ENCODE measurements at regions not wholly inside any gene's neighbourhood (a gene's known extent, or its start where the extent isn't known, plus 50 kb on each side); places are given as distances from the start of the nearest gene placed in this dataset.

DNA sequence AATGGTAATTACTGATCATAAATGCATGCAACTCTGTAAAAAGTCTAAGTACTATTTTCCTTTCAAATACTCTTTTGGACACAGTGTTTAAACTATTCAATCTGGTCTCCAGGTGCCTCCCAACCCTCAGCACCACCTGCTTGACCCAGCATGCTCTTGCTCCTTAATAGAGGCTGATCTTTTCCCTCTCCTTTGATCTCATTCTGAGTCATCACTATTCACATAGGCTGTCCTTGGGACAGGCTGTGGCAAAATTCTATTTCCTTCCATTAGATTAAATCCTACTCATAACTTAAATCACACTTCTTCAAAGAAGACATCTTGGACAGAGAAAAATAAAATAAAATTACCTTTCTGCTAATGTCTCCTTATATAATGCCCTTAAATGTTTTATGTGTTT, 199.4 kb upstream of the ST8SIA4 start (continued):
- TF ChIP-seq, protein P1, sequence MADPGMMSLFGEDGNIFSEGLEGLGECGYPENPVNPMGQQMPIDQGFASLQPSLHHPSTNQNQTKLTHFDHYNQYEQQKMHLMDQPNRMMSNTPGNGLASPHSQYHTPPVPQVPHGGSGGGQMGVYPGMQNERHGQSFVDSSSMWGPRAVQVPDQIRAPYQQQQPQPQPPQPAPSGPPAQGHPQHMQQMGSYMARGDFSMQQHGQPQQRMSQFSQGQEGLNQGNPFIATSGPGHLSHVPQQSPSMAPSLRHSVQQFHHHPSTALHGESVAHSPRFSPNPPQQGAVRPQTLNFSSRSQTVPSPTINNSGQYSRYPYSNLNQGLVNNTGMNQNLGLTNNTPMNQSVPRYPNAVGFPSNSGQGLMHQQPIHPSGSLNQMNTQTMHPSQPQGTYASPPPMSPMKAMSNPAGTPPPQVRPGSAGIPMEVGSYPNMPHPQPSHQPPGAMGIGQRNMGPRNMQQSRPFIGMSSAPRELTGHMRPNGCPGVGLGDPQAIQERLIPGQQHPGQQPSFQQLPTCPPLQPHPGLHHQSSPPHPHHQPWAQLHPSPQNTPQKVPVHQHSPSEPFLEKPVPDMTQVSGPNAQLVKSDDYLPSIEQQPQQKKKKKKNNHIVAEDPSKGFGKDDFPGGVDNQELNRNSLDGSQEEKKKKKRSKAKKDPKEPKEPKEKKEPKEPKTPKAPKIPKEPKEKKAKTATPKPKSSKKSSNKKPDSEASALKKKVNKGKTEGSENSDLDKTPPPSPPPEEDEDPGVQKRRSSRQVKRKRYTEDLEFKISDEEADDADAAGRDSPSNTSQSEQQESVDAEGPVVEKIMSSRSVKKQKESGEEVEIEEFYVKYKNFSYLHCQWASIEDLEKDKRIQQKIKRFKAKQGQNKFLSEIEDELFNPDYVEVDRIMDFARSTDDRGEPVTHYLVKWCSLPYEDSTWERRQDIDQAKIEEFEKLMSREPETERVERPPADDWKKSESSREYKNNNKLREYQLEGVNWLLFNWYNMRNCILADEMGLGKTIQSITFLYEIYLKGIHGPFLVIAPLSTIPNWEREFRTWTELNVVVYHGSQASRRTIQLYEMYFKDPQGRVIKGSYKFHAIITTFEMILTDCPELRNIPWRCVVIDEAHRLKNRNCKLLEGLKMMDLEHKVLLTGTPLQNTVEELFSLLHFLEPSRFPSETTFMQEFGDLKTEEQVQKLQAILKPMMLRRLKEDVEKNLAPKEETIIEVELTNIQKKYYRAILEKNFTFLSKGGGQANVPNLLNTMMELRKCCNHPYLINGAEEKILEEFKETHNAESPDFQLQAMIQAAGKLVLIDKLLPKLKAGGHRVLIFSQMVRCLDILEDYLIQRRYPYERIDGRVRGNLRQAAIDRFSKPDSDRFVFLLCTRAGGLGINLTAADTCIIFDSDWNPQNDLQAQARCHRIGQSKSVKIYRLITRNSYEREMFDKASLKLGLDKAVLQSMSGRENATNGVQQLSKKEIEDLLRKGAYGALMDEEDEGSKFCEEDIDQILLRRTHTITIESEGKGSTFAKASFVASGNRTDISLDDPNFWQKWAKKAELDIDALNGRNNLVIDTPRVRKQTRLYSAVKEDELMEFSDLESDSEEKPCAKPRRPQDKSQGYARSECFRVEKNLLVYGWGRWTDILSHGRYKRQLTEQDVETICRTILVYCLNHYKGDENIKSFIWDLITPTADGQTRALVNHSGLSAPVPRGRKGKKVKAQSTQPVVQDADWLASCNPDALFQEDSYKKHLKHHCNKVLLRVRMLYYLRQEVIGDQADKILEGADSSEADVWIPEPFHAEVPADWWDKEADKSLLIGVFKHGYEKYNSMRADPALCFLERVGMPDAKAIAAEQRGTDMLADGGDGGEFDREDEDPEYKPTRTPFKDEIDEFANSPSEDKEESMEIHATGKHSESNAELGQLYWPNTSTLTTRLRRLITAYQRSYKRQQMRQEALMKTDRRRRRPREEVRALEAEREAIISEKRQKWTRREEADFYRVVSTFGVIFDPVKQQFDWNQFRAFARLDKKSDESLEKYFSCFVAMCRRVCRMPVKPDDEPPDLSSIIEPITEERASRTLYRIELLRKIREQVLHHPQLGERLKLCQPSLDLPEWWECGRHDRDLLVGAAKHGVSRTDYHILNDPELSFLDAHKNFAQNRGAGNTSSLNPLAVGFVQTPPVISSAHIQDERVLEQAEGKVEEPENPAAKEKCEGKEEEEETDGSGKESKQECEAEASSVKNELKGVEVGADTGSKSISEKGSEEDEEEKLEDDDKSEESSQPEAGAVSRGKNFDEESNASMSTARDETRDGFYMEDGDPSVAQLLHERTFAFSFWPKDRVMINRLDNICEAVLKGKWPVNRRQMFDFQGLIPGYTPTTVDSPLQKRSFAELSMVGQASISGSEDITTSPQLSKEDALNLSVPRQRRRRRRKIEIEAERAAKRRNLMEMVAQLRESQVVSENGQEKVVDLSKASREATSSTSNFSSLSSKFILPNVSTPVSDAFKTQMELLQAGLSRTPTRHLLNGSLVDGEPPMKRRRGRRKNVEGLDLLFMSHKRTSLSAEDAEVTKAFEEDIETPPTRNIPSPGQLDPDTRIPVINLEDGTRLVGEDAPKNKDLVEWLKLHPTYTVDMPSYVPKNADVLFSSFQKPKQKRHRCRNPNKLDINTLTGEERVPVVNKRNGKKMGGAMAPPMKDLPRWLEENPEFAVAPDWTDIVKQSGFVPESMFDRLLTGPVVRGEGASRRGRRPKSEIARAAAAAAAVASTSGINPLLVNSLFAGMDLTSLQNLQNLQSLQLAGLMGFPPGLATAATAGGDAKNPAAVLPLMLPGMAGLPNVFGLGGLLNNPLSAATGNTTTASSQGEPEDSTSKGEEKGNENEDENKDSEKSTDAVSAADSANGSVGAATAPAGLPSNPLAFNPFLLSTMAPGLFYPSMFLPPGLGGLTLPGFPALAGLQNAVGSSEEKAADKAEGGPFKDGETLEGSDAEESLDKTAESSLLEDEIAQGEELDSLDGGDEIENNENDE (IDR thresholded peaks at IDR 0.05; ENCODE audit: insufficient replicate concordance, low read length): no peak
- TF ChIP-seq POLR2AphosphoS5 (IDR thresholded peaks at IDR 0.05; ENCODE audit: low read depth, low read length) (no peak), SIN3A (conservative IDR thresholded peaks at IDR 0.05 in 1 of 2, IDR thresholded peaks at IDR 0.05 in 1 of 2; ENCODE audit: low read depth in 1 of 2, low read length in 2 of 2) (no peak), POLR2A (IDR thresholded peaks at IDR 0.05; ENCODE audit: control extremely low read depth in 1 of 2, low read depth in 2 of 2, low read length in 2 of 2) (no peak), CBX8 (IDR thresholded peaks at IDR 0.05; ENCODE audit: borderline replicate concordance, low read depth, low read length) (no peak), RBBP5 (IDR thresholded peaks at IDR 0.05; ENCODE audit: borderline replicate concordance, low read depth, low read length) (no peak)

Data from H1 (cell line).